HG03196 (cell line): ENCODE measurements at regions not wholly inside any gene's neighbourhood (a gene's known extent, or its start where the extent isn't known, plus 50 kb on each side); places are given as distances from the start of the nearest gene placed in this dataset.

ENCODE experiments used
- ATAC-seq: cut with Tn5 transposase; IDR thresholded peaks from one replicate; pipeline ENCODE4 v1.9.1; 2021; ENCODE audit not compliant: unreplicated experiment

GRCh38 chr5:68429510-68429909 lies 214.0 kb downstream of the PIK3R1 start:
- ATAC-seq = no peak

- ATAC-seq = no peak
These were observed 214.7 kb downstream of the PIK3R1 start for GRCh38 chr5:68430279-68430678.

DNA sequence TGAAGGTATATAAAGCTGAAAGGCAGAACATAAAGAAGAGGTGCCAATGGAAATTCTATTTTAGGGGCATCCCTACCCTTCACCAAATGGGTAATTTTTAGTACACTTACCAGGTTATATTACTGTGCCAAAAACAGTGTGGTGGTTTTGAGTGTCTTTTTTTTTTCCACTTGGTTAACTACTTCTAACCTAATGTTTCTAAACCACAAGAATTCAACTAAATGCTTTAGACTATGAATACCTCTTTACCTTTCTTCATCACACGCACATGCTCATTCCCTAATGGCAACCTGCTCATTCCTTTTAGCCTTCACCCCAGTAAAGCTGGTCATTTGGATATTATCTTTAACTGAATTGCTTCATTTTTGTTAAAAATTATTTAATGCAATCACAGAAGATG lies 215.6 kb downstream of the PIK3R1 start:
- ATAC-seq = no peak

DNA sequence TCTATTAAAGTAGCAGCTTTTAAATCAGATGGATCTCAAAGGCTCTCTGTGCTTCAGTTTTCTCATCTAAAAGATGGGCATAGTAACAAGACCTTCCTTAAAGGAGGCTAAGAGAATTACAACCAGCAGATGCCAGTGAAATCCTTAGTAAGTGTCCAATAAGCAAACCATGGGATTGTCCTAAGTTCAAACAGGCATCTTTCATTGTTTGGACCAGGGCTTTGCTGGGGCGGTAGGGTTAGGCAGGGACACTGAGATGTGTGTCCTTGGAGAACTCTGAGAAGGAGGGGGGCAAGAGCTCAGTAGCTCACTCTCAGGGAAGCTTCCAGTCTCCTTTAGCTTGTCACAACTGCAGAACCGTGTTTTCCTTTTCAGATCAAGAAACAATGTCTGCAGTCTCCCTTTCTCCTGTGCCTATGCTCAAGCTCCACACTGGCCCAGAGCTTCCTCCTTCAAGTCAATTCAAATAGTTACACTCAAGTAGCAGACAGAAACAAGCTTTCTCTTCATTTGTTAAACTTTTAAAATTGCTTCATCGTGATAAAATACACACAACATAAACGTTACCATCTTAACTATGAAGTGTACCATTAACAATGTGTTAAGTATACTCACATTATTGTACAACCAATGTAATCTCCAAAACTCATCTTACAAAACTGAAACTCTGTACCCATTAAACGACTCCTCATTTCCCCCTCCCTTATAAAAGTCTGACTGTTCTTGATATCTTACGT lies 216.2 kb downstream of the PIK3R1 start:
- no peak for ATAC-seq

DNA sequence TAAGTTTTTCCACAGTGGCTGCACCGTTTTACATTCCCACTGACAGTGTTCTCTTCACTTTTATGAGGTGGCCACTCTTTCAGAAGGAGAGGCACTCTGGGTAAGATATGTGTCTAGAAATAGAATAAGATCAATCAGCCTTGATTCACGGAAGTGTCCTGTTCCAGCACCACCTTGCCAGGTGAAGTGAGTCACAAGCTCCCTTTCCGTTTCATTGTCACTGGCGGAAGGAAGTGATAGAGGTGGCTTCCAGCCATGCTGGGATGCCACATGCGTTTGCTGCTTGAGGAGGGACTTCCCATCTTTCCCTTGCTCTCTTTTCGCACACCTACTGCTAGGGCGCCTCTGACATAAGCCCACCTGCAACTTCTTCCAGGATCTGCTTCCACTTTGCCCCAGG lies 217.1 kb downstream of the PIK3R1 start:
- ATAC-seq = no peak

GRCh38 chr5:68433526-68433922 lies 218.0 kb downstream of the PIK3R1 start:
- no peak for ATAC-seq

DNA sequence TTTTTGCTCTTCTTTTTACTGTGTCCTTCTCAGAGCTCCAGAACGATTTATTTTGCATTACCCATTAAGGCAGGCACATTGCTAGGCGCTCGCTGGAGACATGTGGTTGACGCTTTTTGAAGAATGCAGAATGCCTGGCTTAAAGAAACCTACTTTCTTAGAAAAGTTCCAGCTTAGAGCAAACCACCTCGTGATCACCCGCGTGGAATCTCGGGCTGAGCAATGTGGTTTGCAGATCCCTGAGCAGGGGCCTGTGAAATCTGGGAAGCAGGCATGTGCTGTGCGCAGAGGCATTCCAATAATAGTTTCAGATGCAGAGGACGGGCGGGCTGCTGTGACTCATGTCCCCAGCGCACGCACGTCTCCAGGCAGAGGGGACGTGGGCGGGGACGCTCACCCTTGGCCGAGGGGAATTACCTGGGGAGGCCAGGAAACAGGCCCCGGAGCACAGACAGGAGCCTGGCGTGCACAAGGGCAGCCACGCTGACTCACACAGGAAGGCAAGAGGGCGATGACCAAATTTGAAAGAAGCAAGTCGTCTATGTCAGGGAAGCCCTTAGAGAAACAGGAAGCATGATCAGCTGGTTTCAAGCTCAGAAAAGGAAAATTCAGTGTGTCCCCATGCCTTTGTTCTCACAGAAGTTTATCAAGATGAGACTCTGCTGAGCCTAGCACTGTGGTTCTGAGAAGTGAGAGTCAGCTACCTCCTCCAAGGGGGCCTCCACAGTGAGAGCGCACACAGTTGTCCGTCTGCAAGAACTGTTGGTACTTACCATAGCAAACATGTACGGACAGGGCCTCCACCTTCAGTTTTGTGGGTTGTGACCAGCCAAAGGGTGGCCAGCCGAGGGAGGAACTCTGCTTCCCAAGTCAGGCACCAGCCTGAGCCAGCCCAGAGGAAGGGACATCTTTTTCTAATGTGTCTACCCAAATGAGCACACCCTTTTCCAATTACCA lies 218.6 kb downstream of the PIK3R1 start:
- peak; percentile 95 for ATAC-seq

DNA sequence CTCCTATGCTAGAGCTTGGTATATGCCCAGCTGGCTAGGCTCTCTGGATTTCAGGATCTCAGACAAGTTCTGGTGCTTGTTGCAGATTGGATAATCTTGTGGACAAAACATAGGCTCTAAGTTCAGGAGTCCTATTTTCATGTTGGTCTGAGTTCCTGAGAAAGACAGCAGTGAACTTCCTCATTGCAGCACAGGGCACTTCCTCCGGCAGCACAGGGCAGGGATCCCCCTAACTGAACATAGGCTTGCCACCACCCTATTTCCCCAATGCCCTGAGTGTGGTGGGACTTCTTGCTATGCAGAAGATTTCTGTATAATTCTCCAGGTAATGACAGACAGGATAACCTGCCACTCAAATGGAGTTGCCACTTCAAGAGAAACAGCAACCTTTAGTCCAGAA lies 220.1 kb downstream of the PIK3R1 start:
- ATAC-seq = no peak

DNA sequence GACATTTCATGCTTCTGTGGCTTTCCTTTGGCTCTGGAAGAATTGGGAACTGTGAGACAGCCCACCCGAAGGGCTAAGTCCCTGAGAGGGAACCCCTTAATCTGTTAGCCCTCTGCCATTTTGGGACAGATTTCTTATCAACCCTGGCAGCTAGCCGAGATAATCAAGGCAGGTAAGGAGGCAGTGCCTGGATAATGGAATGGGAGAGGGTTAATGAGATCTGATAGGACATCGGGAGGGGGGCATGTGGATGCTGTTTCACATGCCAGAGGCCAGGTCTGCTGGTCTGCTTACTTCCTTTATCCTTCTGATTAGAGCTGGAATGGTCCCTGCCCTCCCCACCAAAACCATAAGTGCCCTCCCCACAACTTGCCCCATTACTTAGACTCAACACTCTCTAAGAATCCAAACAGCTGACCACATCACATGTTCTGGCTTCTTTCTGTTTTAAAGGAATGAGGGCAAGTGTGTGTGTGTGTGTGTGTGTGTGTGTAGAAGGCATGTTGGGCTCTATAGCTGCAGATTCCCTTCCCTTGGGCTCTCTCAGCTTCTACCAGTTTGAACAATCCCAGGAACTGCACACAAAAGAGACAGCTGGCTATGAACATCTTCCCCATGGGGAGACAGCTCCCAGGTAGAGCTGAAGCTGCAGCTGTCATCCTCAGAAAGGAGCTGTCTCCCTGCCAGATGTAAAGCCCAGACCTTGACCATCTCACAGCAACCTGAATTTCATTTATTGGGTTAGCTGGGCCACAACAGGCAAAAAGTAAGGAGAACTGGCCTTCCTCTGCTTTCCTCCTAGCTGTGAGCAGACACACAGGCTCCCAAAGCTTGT lies 221.3 kb downstream of the PIK3R1 start:
- ATAC-seq = no peak

DNA sequence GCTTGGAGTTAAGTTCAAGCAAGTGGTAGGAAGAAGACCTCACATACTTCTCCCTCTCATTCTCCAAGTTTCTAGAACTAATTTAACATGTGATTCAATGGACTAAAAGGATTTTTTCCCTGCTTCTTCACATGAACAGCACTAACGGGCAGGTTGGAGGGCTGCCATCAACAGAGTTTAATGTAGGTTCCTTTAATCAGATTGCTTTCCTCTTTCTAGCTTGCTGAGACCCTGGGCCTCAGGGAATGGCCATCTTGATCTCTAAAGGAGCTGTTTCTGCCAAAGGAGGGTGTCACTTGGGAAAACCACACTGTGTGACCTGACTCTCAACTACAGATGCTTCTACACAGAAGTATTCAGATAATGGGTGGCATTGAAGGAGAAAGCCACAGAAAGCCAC lies 223.3 kb downstream of the PIK3R1 start:
- ATAC-seq = no peak

DNA sequence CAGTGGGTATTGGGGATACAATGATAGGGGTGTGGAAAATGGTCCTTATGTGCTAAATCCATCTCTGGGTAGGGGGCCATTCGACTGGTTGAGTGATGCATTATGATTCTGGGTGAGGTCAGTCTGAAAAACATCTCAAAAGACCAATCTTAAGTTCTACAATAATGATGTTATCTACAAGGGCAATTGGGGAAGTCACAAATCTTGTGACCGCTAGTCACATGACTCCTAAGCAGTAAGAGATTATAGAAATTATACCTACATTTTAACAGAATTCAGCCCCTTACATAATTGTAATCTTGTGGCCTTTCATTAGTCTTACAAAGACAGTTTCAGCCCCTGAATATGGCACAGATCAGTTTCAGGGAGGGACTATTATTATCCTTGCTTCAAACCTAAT lies 224.7 kb downstream of the PIK3R1 start:
- ATAC-seq = no peak

DNA sequence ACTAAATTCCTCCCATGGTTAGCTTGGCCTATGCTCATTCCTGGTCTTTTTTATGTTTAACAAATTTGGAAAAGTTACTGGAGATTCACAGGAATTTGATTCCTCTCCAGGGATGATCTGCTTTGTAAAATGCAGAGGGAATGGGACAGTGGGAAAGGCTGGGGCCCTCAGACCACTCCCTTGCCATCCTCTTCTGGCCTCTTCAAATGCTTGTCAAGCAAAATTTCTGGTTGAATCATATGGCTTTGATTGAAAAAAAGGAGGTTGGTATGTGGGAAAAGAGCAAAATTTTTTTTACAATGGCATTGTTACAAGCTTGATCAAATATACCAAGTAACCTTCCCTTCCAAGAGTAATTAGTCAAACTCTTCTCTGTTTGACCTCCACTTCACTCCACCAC lies 225.1 kb downstream of the PIK3R1 start:
- no peak for ATAC-seq

DNA sequence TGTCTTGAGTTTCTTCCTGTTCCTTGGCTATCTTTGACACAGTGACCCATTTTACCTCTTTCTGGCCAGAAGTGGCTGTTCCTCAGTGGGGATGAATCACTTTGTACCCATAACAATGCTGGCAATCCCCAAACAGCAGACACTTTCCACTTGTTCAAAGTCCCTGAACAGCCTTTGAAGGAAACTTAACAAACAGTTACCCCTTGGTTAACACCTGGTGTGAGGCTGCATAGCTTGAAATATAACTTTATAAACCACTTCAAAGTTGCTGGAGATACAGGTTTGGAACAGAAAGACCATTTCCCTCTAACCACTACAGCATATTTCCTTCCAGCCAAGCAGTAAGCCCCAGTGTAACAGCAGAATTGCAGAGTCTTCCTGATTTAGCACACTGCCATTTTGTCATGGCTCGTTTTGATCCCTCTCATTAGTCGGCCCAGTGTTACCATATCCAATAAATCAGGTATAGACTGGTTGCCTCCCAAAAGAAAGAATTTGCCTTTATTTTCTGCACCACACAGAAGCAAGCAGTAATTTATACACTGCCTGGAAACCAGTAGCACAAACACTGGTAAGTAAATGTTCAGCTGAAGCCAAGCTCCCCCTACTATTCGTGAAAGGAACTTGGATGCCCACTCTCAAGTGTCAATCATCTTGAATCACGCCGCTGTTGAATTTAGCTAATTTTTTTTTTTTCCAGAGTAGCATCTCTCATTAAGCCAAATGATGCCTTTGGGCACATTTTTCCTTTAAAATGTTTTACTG lies 225.9 kb downstream of the PIK3R1 start:
- ATAC-seq = no peak

DNA sequence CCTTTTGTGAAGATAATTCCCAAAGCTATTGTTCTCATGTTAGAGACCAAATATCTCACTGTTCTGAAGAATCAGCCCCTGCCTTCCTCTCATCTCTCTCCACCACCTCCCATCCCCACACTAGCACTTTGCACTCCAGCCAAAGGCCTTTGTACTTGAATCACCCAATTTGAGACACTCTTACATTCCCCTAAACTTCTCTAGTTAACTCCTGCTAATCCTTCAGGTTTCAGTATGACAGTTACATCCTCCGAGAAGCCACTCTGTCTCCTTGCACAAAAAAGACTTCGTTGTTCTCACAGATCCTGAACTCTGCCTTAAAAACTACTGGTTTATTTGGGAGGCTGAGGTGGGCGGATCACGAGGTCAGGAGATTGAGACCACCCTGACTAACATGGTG lies 227.5 kb downstream of the PIK3R1 start:
- no peak for ATAC-seq

DNA sequence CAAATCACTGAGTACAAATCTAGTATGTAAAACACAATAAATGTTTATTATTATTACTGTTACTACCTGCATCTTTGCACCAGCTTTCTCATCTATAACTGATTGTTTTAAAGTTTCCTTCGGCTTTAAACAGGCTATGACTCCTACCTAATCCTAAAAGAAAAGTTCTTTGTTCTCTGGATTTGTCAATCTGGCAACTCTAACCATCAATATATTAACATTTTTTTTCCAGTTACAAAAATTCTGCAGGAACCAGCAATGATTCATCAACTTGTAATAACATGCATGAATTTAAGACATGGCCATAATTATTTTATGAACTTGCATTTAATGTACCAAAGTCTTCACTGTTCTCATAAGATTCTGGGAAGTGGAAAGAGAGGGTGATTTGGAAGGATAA lies 228.5 kb downstream of the PIK3R1 start:
- no peak for ATAC-seq

DNA sequence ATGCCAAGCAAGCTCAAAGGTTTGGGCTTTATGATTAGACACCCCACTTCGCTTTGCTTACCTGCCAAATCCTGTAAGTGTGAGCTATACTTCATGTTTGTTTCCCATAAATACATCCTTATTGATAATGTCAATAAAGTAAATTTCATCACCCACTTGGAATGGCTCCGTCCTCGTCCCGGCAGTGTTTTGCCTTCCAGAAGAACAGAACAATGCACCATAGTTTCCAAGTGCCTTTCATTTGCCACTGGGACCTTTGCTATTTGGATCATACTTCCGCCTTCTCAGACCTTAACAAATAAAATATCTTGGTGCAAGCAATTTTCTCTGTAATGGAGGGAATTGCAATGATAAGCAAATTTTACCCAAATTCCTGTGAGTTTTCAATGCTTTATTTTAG lies 229.3 kb downstream of the PIK3R1 start:
- ATAC-seq = no peak

- ATAC-seq = no peak
These were observed 229.9 kb downstream of the PIK3R1 start for GRCh38 chr5:68445257-68446069.

- ATAC-seq = no peak
These were observed 230.5 kb downstream of the PIK3R1 start for GRCh38 chr5:68446070-68446357.

- peak; percentile 84 for ATAC-seq
These were observed 230.9 kb downstream of the PIK3R1 start for GRCh38 chr5:68446487-68446894.
